DND-41 (cell line): ENCODE measurements at regions not wholly inside any gene's neighbourhood (a gene's known extent, or its start where the extent isn't known, plus 50 kb on each side); places are given as distances from the start of the nearest gene placed in this dataset.

Source experiments
- ATAC-seq: fragments of 200-7000 bp; cut with Tn5 transposase; 3 replicates; pipeline ENCODE4 v1.9.1; 2021; ENCODE audit warnings: low read depth; ENCODE audit not compliant: insufficient read depth
- DNase-seq: peaks from one replicate; pipeline ENCODE4 v3.0.0-alpha.2; 2020
- H2AFZ ChIP-seq: 2 replicates; pipeline ENCODE4 v1.6.0; 2012; ENCODE audit warnings: low read depth, low read length
- H3K27ac ChIP-seq: 2 replicates; pipeline ENCODE4 v1.5.1; 2012; ENCODE audit warnings: low read length, inconsistent platforms
- H3K27me3 ChIP-seq: fragments of 200-600 bp; sonication (generic); 2 replicates; pipeline ENCODE4 v1.6.0; 2012; ENCODE audit warnings: low read length, mild to moderate bottlenecking, inconsistent platforms; ENCODE audit not compliant: insufficient read depth, poor library complexity
- H3K36me3 ChIP-seq: 2 replicates; pipeline ENCODE4 v1.5.1; 2012; ENCODE audit warnings: low read length, inconsistent platforms; ENCODE audit not compliant: insufficient read depth
- H3K4me1 ChIP-seq: 2 replicates; pipeline ENCODE4 v1.5.1; 2012; ENCODE audit warnings: mild to moderate bottlenecking, low read length; ENCODE audit not compliant: insufficient read depth
- H3K4me2 ChIP-seq: 2 replicates; pipeline ENCODE4 v1.6.0; 2012; ENCODE audit warnings: mild to moderate bottlenecking, moderate library complexity, low read length, inconsistent platforms; ENCODE audit not compliant: insufficient read depth
- H3K4me3 ChIP-seq, 2 experiments: fragments of 200-600 bp in 1 of 2; shearing (Covaris generic) in 1 of 2; 2 replicates each; pipeline ENCODE4 v1.5.1; 2012 to 2016; ENCODE audit warnings: inconsistent platforms in 2 of 2, low read length in 2 of 2, mild to moderate bottlenecking in 2 of 2, low read depth in 1 of 2, moderate library complexity in 1 of 2
- H3K79me2 ChIP-seq: 2 replicates; pipeline ENCODE4 v1.6.0; 2012; ENCODE audit warnings: low read length, inconsistent platforms; ENCODE audit not compliant: insufficient read depth
- H3K9ac ChIP-seq: 2 replicates; pipeline ENCODE4 v1.6.0; 2012; ENCODE audit warnings: low read depth, mild to moderate bottlenecking, inconsistent platforms, low read length, moderate library complexity
- H3K9me3 ChIP-seq: 2 replicates; pipeline ENCODE4 v1.5.1; 2012; ENCODE audit warnings: low read length, moderate library complexity, mild to moderate bottlenecking, inconsistent platforms; ENCODE audit not compliant: insufficient read depth, severe bottlenecking
- H4K20me1 ChIP-seq: 2 replicates; pipeline ENCODE4 v1.6.0; 2012; ENCODE audit warnings: low read length; ENCODE audit not compliant: insufficient read depth
- CTCF ChIP-seq: IDR thresholded peaks from 2 replicates; pipeline ENCODE4 v1.5.1; 2012; ENCODE audit warnings: borderline replicate concordance, low read length, moderate library complexity, mild to moderate bottlenecking; ENCODE audit not compliant: poor library complexity, severe bottlenecking; ENCODE audit errors: extremely low read depth
- EZH2 ChIP-seq: IDR thresholded peaks from 3 replicates; pipeline ENCODE4 v1.6.1; 2012; ENCODE audit warnings: borderline replicate concordance, low read depth, mild to moderate bottlenecking, moderate library complexity, low read length, inconsistent platforms; ENCODE audit not compliant: severe bottlenecking

DNA sequence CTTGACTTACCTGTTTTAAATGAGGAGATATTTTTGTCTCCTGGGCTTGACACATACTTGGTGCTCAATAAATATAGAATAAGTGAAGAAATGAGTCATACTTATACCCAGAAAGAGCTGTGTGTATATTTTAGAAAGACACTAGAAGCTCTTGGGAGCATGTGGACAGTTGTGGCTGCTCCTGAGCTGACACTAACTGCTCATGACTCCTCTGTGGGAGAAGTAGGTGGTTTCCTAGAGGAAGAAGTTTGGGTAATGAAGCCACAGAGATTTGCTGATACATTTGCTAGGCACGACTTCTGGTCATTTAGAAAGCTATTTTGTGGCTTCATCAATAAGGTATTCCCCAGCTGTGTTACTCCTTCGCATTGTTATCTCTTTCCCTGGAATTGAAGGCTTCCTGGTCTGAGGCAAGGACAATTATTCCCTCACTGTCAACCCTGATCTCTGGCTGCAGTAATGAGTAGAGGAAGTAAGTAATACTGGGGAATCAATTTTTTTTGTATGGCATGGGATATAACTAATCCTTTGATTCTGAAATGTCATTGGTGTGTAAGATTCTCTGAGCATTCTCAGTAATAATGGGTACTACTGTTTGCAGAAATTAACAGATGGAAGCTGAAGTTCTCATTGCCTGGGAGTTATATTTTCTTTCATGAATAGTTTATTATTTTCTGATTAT, 79.6 kb upstream of the DCBLD2 start:
- no peak overlapping the region for H3K9ac ChIP-seq

GRCh38 chr3:98979296-98979695, 77.8 kb upstream of the DCBLD2 start:
- TF ChIP-seq EZH2, result no peak
- no peak for TF ChIP-seq CTCF
- no peak overlapping the region for H3K4me2 ChIP-seq
- H3K27ac ChIP-seq, result no peak overlapping the region
- H3K4me3 ChIP-seq, result no peak overlapping the region
- ATAC-seq (no peak), DNase-seq (no peak)
- no peaks in the 10 kb centered on the region for H3K79me2 ChIP-seq
- H3K9ac ChIP-seq, result no peak overlapping the region
- H4K20me1 ChIP-seq, result no peaks in the 10 kb centered on the region
- H3K9me3 ChIP-seq, result no peaks in the 10 kb centered on the region
- no peaks in the 10 kb centered on the region for H3K36me3 ChIP-seq
- no peaks in the 10 kb centered on the region for H3K4me1 ChIP-seq
- no peak overlapping the region for H2AFZ ChIP-seq
- H3K27me3 ChIP-seq, result no peaks in the 10 kb centered on the region

More for the DNA sequence above, 79.6 kb upstream of the DCBLD2 start:
- H3K27me3 ChIP-seq, result no peaks in the 10 kb centered on the region
- DNase-seq (no peak), ATAC-seq (no peak)
- no peaks in the 10 kb centered on the region for H3K9me3 ChIP-seq
- H3K36me3 ChIP-seq, result no peaks in the 10 kb centered on the region
- no peaks in the 10 kb centered on the region for H4K20me1 ChIP-seq
- TF ChIP-seq EZH2, result no peak
- no peak for TF ChIP-seq CTCF
- H2AFZ ChIP-seq, result no peak overlapping the region
- no peak overlapping the region for H3K4me3 ChIP-seq
- H3K4me1 ChIP-seq, result no peaks in the 10 kb centered on the region
- no peaks in the 10 kb centered on the region for H3K79me2 ChIP-seq
- H3K4me2 ChIP-seq, result no peak overlapping the region
- H3K27ac ChIP-seq, result no peak overlapping the region

- H4K20me1 ChIP-seq, result no peaks in the 10 kb centered on the region
- no peak overlapping the region for H2AFZ ChIP-seq
- no peaks in the 10 kb centered on the region for H3K9me3 ChIP-seq
- ATAC-seq, result no peak
- no peak for DNase-seq
- H3K4me1 ChIP-seq, result no peaks in the 10 kb centered on the region
- no peaks in the 10 kb centered on the region for H3K27me3 ChIP-seq
- no peaks in the 10 kb centered on the region for H3K79me2 ChIP-seq
- H3K4me2 ChIP-seq, result no peak overlapping the region
- H3K4me3 ChIP-seq, result no peak overlapping the region
- H3K36me3 ChIP-seq, result no peaks in the 10 kb centered on the region
- H3K9ac ChIP-seq, result no peak overlapping the region
- no peak overlapping the region for H3K27ac ChIP-seq
- TF ChIP-seq EZH2 (no peak), CTCF (no peak)
These were observed 76.7 kb upstream of the DCBLD2 start for GRCh38 chr3:98978068-98978811.
